ENCODE measurements at regions not wholly inside any gene's neighbourhood (a gene's known extent, or its start where the extent isn't known, plus 50 kb on each side); places are given as distances from the start of the nearest gene placed in this dataset.

- TF ChIP-seq, protein P1, sequence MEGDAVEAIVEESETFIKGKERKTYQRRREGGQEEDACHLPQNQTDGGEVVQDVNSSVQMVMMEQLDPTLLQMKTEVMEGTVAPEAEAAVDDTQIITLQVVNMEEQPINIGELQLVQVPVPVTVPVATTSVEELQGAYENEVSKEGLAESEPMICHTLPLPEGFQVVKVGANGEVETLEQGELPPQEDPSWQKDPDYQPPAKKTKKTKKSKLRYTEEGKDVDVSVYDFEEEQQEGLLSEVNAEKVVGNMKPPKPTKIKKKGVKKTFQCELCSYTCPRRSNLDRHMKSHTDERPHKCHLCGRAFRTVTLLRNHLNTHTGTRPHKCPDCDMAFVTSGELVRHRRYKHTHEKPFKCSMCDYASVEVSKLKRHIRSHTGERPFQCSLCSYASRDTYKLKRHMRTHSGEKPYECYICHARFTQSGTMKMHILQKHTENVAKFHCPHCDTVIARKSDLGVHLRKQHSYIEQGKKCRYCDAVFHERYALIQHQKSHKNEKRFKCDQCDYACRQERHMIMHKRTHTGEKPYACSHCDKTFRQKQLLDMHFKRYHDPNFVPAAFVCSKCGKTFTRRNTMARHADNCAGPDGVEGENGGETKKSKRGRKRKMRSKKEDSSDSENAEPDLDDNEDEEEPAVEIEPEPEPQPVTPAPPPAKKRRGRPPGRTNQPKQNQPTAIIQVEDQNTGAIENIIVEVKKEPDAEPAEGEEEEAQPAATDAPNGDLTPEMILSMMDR (IDR thresholded peaks at IDR 0.05) = no peak
- no peak for TF ChIP-seq POLR2A (IDR thresholded peaks at IDR 0.05)
Observed at GRCh38 chr12:78555802-78556201, 308.8 kb upstream of the SYT1 start.
